H54 (cell line): ENCODE measurements at regions not wholly inside any gene's neighbourhood (a gene's known extent, or its start where the extent isn't known, plus 50 kb on each side); places are given as distances from the start of the nearest gene placed in this dataset.

ENCODE experiments used
- DNase-seq: peaks from one replicate; pipeline ENCODE4 v3.0.0; 2011; ENCODE audit warnings: low spot score, mixed read lengths; ENCODE audit not compliant: insufficient read length
- FAIRE-seq: peaks from 3 replicates; lab custom pipeline; 2011; peaks lifted over from hg19 to GRCh38; lab: Jason Lieb, UNC
- POLR2A ChIP-seq: IDR thresholded peaks from 2 replicates; pipeline ENCODE4 v1.6.1; 2011; ENCODE audit warnings: low read depth, mild to moderate bottlenecking, low read length

- DNase-seq: no peak
- peak; percentile 36 for FAIRE-seq
- no peak for TF ChIP-seq POLR2A
Observed at GRCh38 chr1:216812966-216813365, 89.7 kb upstream of the ESRRG start.

- no peak for DNase-seq
- TF ChIP-seq POLR2A: no peak
- no peak for FAIRE-seq
Observed at GRCh38 chr1:216809649-216810048, 86.4 kb upstream of the ESRRG start.

GRCh38 chr1:216807696-216808095 is 84.5 kb upstream of the ESRRG start:
- DNase-seq (no peak), FAIRE-seq (no peak)
- TF ChIP-seq POLR2A: no peak

GRCh38 chr1:216805953-216806352 is 82.7 kb upstream of the ESRRG start:
- TF ChIP-seq POLR2A: no peak
- no peak for FAIRE-seq
- DNase-seq: no peak

- FAIRE-seq: no peak
- no peak for DNase-seq
- no peak for TF ChIP-seq POLR2A
Observed at GRCh38 chr1:216805233-216805632, 82.0 kb upstream of the ESRRG start.

DNA sequence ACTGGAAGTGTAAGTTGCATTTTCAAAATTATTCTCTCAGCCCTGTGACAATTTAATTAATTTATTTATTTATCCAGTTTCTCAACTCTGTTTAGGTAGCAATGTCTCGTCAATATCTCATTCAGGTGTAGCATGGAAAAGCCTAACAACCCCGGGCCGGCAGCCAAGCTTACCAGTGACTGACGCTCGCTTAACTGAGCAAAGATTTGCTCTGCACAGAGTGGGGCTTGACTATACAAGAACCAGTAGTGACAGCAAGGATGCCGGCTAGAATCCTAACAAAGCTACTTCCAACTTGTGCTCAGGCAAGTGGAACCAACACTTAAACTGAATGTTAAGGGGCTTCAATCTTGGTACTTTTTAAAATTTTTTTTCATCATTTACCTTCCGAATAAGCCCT is 80.9 kb upstream of the ESRRG start:
- DNase-seq (no peak), FAIRE-seq (no peak)
- TF ChIP-seq POLR2A: no peak

GRCh38 chr1:216794586-216794985 is 71.4 kb upstream of the ESRRG start:
- no peak for TF ChIP-seq POLR2A
- FAIRE-seq (no peak), DNase-seq (no peak)

DNA sequence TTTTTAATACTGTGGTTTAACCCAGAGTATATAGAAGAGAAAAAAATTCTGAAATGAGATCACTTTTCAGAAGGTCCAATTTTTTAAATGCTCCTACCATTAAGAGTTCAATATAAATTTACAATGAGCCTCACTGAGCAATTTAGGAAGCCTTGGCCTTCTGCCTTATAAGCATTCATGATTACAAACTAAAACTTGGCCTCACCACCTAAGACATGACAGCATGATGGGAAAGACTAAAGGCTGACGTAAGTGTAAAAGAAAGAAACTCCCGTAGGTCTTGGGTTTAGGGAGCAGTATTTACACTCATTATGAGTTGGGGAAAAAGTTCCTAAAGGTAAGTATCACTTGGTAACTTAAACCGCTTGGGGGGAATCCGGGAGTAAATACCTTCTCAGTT is 70.7 kb upstream of the ESRRG start:
- no peak for TF ChIP-seq POLR2A
- DNase-seq (no peak), FAIRE-seq (no peak)

DNA sequence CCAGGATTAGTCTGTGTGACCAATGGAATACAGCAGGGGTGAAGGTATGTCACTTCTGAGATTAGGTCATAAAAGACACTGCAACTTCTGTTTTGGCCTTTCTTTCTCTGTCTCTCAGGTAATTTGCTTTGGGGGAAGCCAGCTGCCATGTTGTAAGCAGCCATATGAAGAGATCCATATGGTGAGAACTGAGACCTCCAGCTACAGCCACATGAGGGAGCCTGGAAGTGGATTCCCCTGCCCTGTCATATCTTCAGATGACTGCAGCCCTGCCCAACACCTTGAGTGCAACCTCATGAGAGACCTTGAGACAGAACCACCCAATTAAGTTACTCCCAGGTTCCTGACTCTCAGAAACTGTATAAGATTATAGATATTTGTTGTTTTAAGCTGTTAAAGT is 70.1 kb upstream of the ESRRG start:
- DNase-seq: no peak

GRCh38 chr1:216788671-216789070 is 65.4 kb upstream of the ESRRG start:
- no peak for DNase-seq
- FAIRE-seq: no peak
- TF ChIP-seq POLR2A: no peak

More for the DNA sequence above, 70.1 kb upstream of the ESRRG start:
- FAIRE-seq: no peak
- no peak for TF ChIP-seq POLR2A

DNA sequence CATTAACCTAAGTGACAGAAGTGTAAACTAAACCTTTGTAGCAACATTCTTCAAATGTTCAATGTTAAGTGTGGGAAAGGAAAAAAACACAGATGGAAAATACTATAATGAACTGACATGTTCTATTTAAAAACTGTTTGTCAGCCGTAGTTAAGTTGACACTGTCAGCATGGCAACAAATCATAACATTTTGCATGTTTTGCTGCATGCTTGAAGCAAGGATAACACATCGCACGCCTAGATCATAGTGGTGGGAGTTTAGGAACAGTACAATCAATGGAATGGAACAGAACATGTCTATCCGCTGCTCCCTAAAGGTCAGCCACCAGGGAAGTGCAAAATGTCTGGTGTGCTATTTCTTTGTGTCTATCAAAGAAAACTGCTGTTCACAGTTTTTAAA is 62.5 kb upstream of the ESRRG start:
- no peak for FAIRE-seq
- no peak for DNase-seq
- no peak for TF ChIP-seq POLR2A

- no peak for DNase-seq
- no peak for FAIRE-seq
- TF ChIP-seq POLR2A: no peak
Observed at GRCh38 chr1:216785221-216785620, 62.0 kb upstream of the ESRRG start.

GRCh38 chr1:216779686-216780085 is 56.5 kb upstream of the ESRRG start:
- TF ChIP-seq POLR2A: no peak
- DNase-seq: no peak
- no peak for FAIRE-seq

DNA sequence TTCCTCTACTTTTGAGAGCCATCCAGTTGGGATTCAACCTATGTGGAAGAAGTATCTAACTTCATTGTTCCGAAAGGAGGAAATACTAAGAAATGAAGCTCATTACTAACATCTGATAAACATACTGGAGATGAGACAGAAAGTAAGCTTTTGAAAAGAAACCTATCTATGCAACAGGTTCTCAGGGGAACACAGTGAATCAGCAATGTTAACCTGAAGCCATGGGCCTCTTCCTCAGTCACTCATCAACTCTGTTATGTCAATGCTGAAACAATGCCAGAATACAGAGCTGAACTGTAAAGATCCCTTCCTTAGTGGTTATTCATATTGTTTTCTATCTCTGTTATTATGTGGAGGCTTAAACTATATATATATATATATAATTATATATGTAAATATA is 55.5 kb upstream of the ESRRG start:
- TF ChIP-seq POLR2A: no peak
- DNase-seq (no peak), FAIRE-seq (no peak)

DNA sequence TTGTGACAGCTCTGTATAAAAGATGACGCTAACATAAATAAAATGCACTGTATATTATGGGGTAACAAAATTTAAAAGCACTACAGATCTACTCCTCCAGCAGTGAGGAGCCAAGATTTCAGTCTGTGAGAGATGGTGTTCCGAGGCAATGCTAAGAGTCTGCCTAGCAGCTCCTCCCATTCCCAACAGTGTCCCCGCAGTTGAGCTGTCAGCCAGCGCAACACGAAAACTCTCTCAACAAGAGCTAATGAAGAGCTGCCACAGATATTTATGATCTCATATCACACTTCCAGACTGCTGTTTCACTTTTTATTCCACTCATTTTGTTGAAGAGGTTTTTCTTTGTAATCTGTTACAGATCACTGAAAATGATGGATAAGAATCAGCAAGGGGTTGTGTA is 53.9 kb upstream of the ESRRG start:
- TF ChIP-seq POLR2A: no peak
- FAIRE-seq (no peak), DNase-seq (no peak)
